ENCODE measurements at regions not wholly inside any gene's neighbourhood (a gene's known extent, or its start where the extent isn't known, plus 50 kb on each side); places are given as distances from the start of the nearest gene placed in this dataset.

DNA sequence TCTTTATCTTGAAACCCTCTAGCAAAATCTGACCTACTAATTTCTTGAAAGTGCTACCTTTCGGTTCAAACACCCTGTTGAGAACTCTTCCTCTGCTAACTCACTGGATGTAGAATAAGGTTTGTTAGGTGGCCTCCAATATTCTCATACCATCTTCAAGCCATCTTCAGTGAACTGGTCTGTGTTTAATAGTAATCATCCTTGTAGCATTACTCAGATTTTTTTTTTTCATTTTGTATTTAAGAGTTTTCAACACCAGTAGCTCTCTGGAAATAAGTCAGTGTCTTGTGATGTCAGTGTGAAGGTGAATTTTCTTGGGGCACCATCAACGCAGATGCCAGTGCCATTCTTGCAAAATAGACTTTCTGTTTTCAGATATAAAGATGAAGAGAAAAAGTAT lies 140.6 kb upstream of the AHI1 start:
- no peak overlapping the region for H3K4me3 ChIP-seq (ENCODE audit: insufficient read depth, low read length)
- no peaks in the 10 kb centered on the region for H4K20me1 ChIP-seq (ENCODE audit: insufficient read depth, low read length)
- H2AFZ ChIP-seq (ENCODE audit: low read length): no peak overlapping the region
- H3K79me2 ChIP-seq (ENCODE audit: insufficient read depth, low read length): no peaks in the 10 kb centered on the region
- no peak overlapping the region for H3K27ac ChIP-seq (ENCODE audit: low read depth, low read length)
- TF ChIP-seq, protein P1, sequence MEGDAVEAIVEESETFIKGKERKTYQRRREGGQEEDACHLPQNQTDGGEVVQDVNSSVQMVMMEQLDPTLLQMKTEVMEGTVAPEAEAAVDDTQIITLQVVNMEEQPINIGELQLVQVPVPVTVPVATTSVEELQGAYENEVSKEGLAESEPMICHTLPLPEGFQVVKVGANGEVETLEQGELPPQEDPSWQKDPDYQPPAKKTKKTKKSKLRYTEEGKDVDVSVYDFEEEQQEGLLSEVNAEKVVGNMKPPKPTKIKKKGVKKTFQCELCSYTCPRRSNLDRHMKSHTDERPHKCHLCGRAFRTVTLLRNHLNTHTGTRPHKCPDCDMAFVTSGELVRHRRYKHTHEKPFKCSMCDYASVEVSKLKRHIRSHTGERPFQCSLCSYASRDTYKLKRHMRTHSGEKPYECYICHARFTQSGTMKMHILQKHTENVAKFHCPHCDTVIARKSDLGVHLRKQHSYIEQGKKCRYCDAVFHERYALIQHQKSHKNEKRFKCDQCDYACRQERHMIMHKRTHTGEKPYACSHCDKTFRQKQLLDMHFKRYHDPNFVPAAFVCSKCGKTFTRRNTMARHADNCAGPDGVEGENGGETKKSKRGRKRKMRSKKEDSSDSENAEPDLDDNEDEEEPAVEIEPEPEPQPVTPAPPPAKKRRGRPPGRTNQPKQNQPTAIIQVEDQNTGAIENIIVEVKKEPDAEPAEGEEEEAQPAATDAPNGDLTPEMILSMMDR (IDR thresholded peaks at IDR 0.05; ENCODE audit: extremely low read depth, low read depth, low read length): no peak
- H3K27me3 ChIP-seq (ENCODE audit: insufficient read depth, low read length): no peaks in the 10 kb centered on the region
- no peaks in the 10 kb centered on the region for H3K36me3 ChIP-seq (ENCODE audit: insufficient read depth, low read length)
- H3K4me1 ChIP-seq (ENCODE audit: insufficient read depth, low read length): peaks cover 5% of the 10 kb centered on the region
- no peak for DNase-seq (ENCODE audit: insufficient read length, low spot score, missing footprints)
- H3K4me2 ChIP-seq (ENCODE audit: insufficient read depth, low read length): no peak overlapping the region
- H3K9me3 ChIP-seq (ENCODE audit: low read depth, low read length): no peaks in the 10 kb centered on the region

DNA sequence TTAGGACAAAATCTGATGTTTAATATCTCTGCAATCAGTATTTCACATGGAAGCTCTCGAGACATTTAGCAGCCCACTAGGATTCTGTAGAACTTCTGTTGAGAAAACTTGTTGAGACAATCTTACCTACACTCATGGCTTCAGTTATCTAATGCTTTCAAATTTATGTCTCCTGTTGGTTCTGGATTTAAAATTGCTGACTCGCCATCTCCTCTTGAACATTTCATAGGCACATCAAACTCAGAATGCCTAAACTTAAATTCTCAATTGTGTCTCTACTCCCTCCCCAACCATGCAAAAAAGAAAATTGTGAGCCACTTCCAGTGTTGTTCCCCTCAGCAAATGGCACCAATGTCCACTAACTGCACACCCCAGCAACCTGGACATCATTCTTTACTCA lies 142.5 kb upstream of the AHI1 start:
- Histone ChIP-seq H3K27ac (ENCODE audit: low read depth, low read length) (no peak overlapping the region), H4K20me1 (ENCODE audit: insufficient read depth, low read length) (no peaks in the 10 kb centered on the region), H3K79me2 (ENCODE audit: insufficient read depth, low read length) (no peaks in the 10 kb centered on the region), H3K4me3 (ENCODE audit: insufficient read depth, low read length) (no peak overlapping the region), H3K4me2 (ENCODE audit: insufficient read depth, low read length) (no peak overlapping the region), H2AFZ (ENCODE audit: low read length) (no peak overlapping the region), H3K36me3 (ENCODE audit: insufficient read depth, low read length) (no peaks in the 10 kb centered on the region), H3K4me1 (ENCODE audit: insufficient read depth, low read length) (peaks cover 5% of the 10 kb centered on the region), H3K27me3 (ENCODE audit: insufficient read depth, low read length) (no peaks in the 10 kb centered on the region), H3K9me3 (ENCODE audit: low read depth, low read length) (no peaks in the 10 kb centered on the region)
- no peak for DNase-seq (ENCODE audit: insufficient read length, low spot score, missing footprints)
- TF ChIP-seq, protein P1 (IDR thresholded peaks at IDR 0.05; ENCODE audit: extremely low read depth, low read depth, low read length): no peak

DNA sequence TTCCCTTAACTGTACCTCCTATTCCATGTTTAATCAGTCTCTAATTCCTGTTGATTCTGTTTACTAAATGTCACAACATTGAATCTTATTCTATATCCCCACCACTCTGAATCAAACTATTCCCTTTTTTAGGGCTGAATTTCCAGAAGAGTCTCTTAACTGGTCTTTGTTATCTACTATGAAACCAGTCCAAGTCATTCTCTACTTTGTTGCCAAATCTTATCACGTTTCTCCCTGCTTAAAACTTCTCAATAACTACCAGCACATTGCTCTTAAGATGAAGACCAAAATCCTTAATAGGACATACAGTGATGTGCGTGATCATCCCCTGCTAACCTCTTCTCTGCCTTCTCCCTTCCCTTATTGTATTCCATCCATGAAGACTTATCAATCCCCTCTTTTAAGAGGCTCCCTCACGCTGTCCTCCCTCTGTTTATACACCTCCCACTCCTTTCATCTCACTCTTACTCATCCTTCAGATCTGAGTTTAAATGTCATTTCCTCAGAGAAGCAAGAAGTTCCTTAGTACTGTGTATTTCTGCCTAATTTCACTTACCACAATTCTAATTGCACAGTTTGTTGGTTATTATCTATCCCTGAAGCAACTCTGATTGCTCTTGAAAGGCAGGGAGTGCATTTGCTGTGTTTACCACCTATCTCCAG lies 143.0 kb upstream of the AHI1 start:
- no peaks in the 10 kb centered on the region for H3K79me2 ChIP-seq (ENCODE audit: insufficient read depth, low read length)
- H3K4me3 ChIP-seq (ENCODE audit: insufficient read depth, low read length): no peak overlapping the region
- no peaks in the 10 kb centered on the region for H4K20me1 ChIP-seq (ENCODE audit: insufficient read depth, low read length)
- TF ChIP-seq, protein P1 (IDR thresholded peaks at IDR 0.05; ENCODE audit: extremely low read depth, low read depth, low read length): no peak
- no peak overlapping the region for H3K4me2 ChIP-seq (ENCODE audit: insufficient read depth, low read length)
- H3K9me3 ChIP-seq (ENCODE audit: low read depth, low read length): no peaks in the 10 kb centered on the region
- H3K4me1 ChIP-seq (ENCODE audit: insufficient read depth, low read length): peaks cover 5% of the 10 kb centered on the region
- no peak for DNase-seq (ENCODE audit: insufficient read length, low spot score, missing footprints)
- H2AFZ ChIP-seq (ENCODE audit: low read length): peak overlapping the region; percentile 34
- no peaks in the 10 kb centered on the region for H3K36me3 ChIP-seq (ENCODE audit: insufficient read depth, low read length)
- H3K27me3 ChIP-seq (ENCODE audit: insufficient read depth, low read length): no peaks in the 10 kb centered on the region
- H3K27ac ChIP-seq (ENCODE audit: low read depth, low read length): no peak overlapping the region

DNA sequence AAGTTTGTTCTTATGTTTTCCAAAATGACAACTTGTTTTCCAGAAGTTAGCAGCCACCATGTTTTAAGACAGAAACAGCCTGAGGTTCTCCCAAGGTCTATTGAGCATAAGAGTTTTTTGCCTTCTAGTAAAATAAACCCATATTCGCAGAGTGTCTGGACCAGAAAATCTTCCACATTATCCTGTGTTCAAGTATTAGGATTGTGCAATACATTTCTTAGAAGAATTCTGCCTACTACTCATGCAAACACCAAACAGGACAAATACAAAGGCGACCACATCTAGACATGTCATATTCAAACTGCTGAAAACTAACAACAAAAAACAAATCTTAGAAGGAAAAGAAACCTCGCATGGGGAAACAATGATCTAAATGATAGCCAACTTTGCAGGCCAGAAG lies 145.4 kb upstream of the AHI1 start:
- TF ChIP-seq, protein P1 (IDR thresholded peaks at IDR 0.05; ENCODE audit: extremely low read depth, low read depth, low read length): no peak
- DNase-seq (ENCODE audit: insufficient read length, low spot score, missing footprints): no peak
- Histone ChIP-seq H3K9me3 (ENCODE audit: low read depth, low read length) (no peaks in the 10 kb centered on the region), H4K20me1 (ENCODE audit: insufficient read depth, low read length) (no peaks in the 10 kb centered on the region), H3K4me3 (ENCODE audit: insufficient read depth, low read length) (no peak overlapping the region), H3K4me1 (ENCODE audit: insufficient read depth, low read length) (peaks cover 5% of the 10 kb centered on the region), H3K79me2 (ENCODE audit: insufficient read depth, low read length) (no peaks in the 10 kb centered on the region), H3K27ac (ENCODE audit: low read depth, low read length) (no peak overlapping the region), H3K27me3 (ENCODE audit: insufficient read depth, low read length) (no peaks in the 10 kb centered on the region), H3K36me3 (ENCODE audit: insufficient read depth, low read length) (no peaks in the 10 kb centered on the region), H3K4me2 (ENCODE audit: insufficient read depth, low read length) (no peak overlapping the region), H2AFZ (ENCODE audit: low read length) (no peak overlapping the region)
